OCI-LY7 (cell line): ENCODE measurements at regions not wholly inside any gene's neighbourhood (a gene's known extent, or its start where the extent isn't known, plus 50 kb on each side); places are given as distances from the start of the nearest gene placed in this dataset.

Experiments used
- EZH2phosphoT487 ChIP-seq: fragments of 200-600 bp; sonication (generic); IDR thresholded peaks from 2 replicates; pipeline ENCODE4 v1.6.1; 2018; ENCODE audit warnings: low read depth, borderline replicate concordance, mild to moderate bottlenecking, mixed run types, antibody characterized with exemption, low read length, moderate library complexity, mixed read lengths
- TF ChIP-seq, protein P1 (sequence below): fragments of 200-600 bp; sonication (generic); conservative IDR thresholded peaks from 2 replicates; pipeline ENCODE4 v1.5.1; 2014; ENCODE audit warnings: mild to moderate bottlenecking, antibody characterized with exemption, low read length, moderate library complexity, mixed read lengths

DNA sequence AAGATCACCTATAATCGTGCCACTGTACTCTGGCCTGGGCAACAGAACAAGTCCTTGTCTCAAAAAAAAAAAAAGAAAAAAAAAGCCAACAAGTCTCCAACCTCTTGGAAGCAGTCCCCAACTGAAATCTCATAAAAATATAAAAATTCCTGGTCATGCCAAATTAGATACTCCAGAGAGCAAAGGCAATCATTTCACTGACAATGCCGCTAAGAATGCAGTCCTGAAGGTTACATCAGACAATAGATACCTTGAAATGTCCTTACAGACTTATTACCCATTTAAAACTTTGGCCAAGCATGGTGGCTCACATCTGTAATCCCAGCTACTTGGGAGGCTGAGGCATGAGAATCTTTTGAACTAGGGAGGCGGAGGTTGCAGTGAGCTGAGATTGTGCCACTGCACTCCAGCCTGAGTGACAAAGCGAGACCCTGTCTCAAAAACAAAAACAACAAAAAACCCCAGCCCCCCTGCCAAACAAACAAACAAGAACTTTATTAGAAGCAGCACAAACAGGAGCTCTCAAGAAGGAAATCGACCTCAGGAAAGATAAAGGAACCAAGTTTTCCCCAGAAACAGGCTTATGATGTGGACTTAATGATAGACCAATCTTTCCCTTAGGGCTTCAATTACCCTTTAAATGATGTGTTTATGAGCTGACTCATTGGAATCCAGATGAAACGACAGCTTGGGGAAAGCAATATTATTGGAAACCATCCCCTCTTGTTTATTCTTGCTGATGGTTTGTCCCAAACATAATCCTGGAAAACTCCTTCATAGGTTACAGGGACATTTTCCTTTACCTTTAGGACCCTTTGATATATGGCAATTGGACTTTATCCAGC is 53.1 kb upstream of the XCR1 start:
- TF ChIP-seq, protein P1, sequence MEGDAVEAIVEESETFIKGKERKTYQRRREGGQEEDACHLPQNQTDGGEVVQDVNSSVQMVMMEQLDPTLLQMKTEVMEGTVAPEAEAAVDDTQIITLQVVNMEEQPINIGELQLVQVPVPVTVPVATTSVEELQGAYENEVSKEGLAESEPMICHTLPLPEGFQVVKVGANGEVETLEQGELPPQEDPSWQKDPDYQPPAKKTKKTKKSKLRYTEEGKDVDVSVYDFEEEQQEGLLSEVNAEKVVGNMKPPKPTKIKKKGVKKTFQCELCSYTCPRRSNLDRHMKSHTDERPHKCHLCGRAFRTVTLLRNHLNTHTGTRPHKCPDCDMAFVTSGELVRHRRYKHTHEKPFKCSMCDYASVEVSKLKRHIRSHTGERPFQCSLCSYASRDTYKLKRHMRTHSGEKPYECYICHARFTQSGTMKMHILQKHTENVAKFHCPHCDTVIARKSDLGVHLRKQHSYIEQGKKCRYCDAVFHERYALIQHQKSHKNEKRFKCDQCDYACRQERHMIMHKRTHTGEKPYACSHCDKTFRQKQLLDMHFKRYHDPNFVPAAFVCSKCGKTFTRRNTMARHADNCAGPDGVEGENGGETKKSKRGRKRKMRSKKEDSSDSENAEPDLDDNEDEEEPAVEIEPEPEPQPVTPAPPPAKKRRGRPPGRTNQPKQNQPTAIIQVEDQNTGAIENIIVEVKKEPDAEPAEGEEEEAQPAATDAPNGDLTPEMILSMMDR = no peak
- no peak for TF ChIP-seq EZH2phosphoT487
